ENCODE measurements at regions not wholly inside any gene's neighbourhood (a gene's known extent, or its start where the extent isn't known, plus 50 kb on each side); places are given as distances from the start of the nearest gene placed in this dataset.
A peak's percentile ranks its signal among the peaks of the same experiment; 100 is the strongest.
"Not testable (repeated sequence)": the region's sequence is repeated elsewhere in the genome, so short reads cannot be mapped to it uniquely, and the experiment has no call there.

DNA sequence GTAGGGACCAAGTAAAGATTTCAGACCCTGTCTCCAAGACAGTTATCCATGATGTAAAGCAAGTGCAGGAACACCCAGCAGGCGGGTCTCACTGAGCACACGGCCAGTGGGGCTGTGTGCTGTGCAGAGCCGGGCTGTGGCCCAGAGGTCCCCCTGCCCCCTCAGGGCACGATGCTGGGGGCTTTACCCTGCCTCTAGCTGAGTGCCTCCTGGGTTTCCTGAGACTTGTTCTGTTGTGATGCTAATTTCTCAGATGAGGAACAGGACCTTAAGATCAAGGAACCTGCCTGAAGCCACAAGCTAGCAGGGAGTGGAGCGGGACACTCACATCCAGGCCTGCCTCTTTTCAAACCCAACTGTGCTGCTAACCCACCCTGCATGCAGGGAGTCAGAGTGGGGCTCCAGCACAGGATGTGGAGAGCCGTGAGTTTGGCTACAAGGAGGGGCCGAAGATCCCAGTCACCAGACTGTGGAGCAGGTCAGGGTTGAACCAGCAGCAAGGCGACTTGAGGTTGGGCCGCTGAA, 76.1 kb upstream of the LYZL2 start:
- Mint-ChIP-seq H3K4me1 (peaks cover 12 to 61% (median 31%) of the 10 kb centered on the region in 4 donors), H3K27ac (peak overlapping the region; percentile 97 to 99 (median 98)), H3K4me3 (peak overlapping the region; percentile 91 to 95 (median 94)), H3K27me3 (no peaks in the 10 kb centered on the region), H3K9me3 (peaks cover 0 to 2% (median 0%) of the 10 kb centered on the region in 7 donors), H3K36me3 (peaks cover 4% of the 10 kb centered on the region)
- H3K9me3 ChIP-seq (ENCODE audit: control insufficient read depth in 2 of 2, low read length in 2 of 2), result no peaks in the 10 kb centered on the region
- DNase-seq (peak in 1 of 3 donors; percentile 55), ATAC-seq (ENCODE audit: low read depth in 2 of 2) (no peak)
- H3K36me3 ChIP-seq (ENCODE audit: control insufficient read depth, insufficient read depth, low read length), result no peaks in the 10 kb centered on the region
- H3K27me3 ChIP-seq (ENCODE audit: control insufficient read depth, insufficient read depth, low read length), result no peaks in the 10 kb centered on the region
- peak overlapping the region; percentile 86 for H3K4me3 ChIP-seq (ENCODE audit: low read depth, low read length)
- peak overlapping the region; percentile 89 for H3K27ac ChIP-seq (ENCODE audit: insufficient read depth, low read length, poor library complexity, severe bottlenecking)
- peaks cover 53% of the 10 kb centered on the region for H3K4me1 ChIP-seq (ENCODE audit: control insufficient read depth, insufficient read depth, low read length, poor library complexity, severe bottlenecking)

DNA sequence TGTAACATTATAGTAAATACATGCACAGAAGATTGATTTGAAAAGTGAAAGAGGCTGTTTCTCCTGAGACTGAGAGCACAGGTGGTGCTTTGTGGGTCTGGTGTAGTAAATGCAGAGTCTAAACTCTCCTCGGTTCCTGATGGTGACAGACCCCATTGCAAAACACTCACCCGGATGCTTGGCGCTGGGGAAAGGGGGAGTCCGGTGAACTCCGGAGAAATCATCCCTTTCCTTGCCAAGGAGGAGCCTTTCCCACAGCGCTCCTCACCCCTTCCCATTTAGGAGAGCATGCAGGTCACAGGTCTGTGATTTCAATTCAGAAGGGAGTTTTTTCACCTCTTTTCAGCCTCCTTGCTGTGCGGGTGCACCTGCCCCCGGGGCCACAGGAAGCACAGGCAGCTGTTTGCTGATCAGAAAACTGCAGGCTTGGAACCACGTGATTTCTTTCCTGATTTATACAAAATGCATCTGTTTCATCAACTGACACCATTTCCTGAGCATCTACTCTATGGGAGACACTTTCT, 75.6 kb upstream of the LYZL2 start:
- Histone ChIP-seq H3K27me3 (ENCODE audit: control insufficient read depth, insufficient read depth, low read length) (no peaks in the 10 kb centered on the region), H3K4me1 (ENCODE audit: control insufficient read depth, insufficient read depth, low read length, poor library complexity, severe bottlenecking) (peaks cover 58% of the 10 kb centered on the region), H3K36me3 (ENCODE audit: control insufficient read depth, insufficient read depth, low read length) (no peaks in the 10 kb centered on the region), H3K4me3 (ENCODE audit: low read depth, low read length) (peak overlapping the region; percentile 86), H3K9me3 (ENCODE audit: control insufficient read depth in 2 of 2, low read length in 2 of 2) (no peaks in the 10 kb centered on the region), H3K27ac (ENCODE audit: insufficient read depth, low read length, poor library complexity, severe bottlenecking) (peak overlapping the region; percentile 89)
- Mint-ChIP-seq H3K4me1 (peaks cover 12 to 66% (median 36%) of the 10 kb centered on the region in 4 donors), H3K4me3 (peak overlapping the region; percentile 91 to 95 (median 94)), H3K36me3 (peaks cover 4% of the 10 kb centered on the region), H3K27me3 (no peaks in the 10 kb centered on the region), H3K9me3 (peaks cover 0 to under 1% (median 0%) of the 10 kb centered on the region in 7 donors), H3K27ac (peak overlapping the region; percentile 97 to 99 (median 98))
- ATAC-seq (ENCODE audit: low read depth in 2 of 2) (peak; percentile 22 to 32), DNase-seq (peak in 2 of 3 donors; percentile 61 to 85)

DNA sequence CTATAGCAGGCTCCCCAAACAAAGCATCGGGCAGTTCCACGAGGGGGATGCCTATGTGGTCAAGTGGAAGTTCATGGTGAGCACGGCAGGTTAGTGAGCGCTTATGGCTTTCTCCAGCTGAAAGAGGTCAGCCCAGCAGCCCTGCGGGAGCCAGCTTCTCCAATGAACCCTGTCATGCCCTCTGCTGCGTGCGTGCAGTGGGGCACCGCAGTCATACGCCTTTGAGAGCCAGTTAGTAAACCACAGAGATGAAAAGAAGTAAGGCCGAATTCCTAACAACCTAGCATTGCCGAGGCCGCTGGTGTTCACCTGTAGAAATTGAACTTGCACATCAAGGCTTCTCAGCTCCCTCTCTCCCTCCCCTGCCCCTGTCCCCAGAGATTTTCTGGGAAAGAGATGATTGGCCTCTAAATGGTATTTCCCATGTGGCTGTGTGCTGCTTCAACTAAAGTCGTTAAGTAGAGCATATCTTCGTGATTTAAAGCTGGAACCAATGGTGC, 75.1 kb upstream of the LYZL2 start:
- H3K27me3 Mint-ChIP-seq; H3K36me3 Mint-ChIP-seq; H3K9me3 Mint-ChIP-seq; H3K9me3 ChIP-seq (ENCODE audit: control insufficient read depth in 2 of 2, low read length in 2 of 2); H3K27me3 ChIP-seq (ENCODE audit: control insufficient read depth, insufficient read depth, low read length); H3K36me3 ChIP-seq (ENCODE audit: control insufficient read depth, insufficient read depth, low read length): not testable (repeated sequence)
- peak overlapping the region; percentile 97 to 99 (median 98) for H3K27ac Mint-ChIP-seq
- H3K4me1 Mint-ChIP-seq, result peaks cover 13 to 71% (median 40%) of the 10 kb centered on the region in 4 donors
- Histone ChIP-seq H3K4me1 (ENCODE audit: control insufficient read depth, insufficient read depth, low read length, poor library complexity, severe bottlenecking) (peaks cover 64% of the 10 kb centered on the region), H3K4me3 (ENCODE audit: low read depth, low read length) (peak overlapping the region; percentile 86), H3K27ac (ENCODE audit: insufficient read depth, low read length, poor library complexity, severe bottlenecking) (peak overlapping the region; percentile 89)
- ATAC-seq (ENCODE audit: low read depth in 2 of 2) (peak; percentile 3 to 8), DNase-seq (peak in 2 of 3 donors; percentile 44 to 68)
- H3K4me3 Mint-ChIP-seq, result peak overlapping the region; percentile 91 to 95 (median 94)

DNA sequence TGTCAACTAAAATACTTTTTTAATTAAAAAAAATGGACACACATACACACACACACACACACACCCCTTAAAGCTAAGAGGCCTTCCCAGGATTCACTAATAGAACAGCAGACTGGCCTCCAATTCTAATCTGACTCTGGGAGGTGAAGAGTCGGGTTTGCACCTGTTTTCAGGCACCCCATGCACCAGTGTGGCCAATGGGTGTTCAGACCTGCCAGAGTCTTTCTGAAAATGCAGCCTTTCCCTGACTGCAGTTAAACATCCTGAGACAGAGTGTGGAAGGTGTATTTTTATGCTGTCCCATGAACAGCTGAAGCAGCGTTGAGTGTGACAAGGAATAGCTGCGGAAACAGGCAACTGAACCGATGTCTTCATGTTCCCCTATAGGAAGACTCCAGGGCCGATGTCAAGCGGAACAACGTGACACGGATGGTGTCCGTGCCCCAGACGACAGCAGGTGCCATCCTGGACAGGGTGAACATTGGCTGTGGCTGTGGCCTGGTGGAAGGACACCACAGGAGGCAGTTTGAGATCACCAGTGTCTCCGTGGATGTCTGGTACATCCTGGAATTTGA, 74.6 kb upstream of the LYZL2 start:
- Histone ChIP-seq H3K4me3 (ENCODE audit: low read depth, low read length) (peak overlapping the region; percentile 86), H3K27me3 (ENCODE audit: control insufficient read depth, insufficient read depth, low read length) (no peaks in the 10 kb centered on the region), H3K9me3 (ENCODE audit: control insufficient read depth in 2 of 2, low read length in 2 of 2) (no peaks in the 10 kb centered on the region), H3K36me3 (ENCODE audit: control insufficient read depth, insufficient read depth, low read length) (no peaks in the 10 kb centered on the region), H3K4me1 (ENCODE audit: control insufficient read depth, insufficient read depth, low read length, poor library complexity, severe bottlenecking) (peaks cover 68% of the 10 kb centered on the region), H3K27ac (ENCODE audit: insufficient read depth, low read length, poor library complexity, severe bottlenecking) (peak overlapping the region; percentile 89)
- no peaks in the 10 kb centered on the region for H3K9me3 Mint-ChIP-seq
- H3K4me1 Mint-ChIP-seq, result peaks cover 19 to 74% (median 44%) of the 10 kb centered on the region in 4 donors
- peaks cover under 1% of the 10 kb centered on the region for H3K36me3 Mint-ChIP-seq
- peak in 1 of 3 donors; percentile 62 for DNase-seq
- H3K4me3 Mint-ChIP-seq, result peak overlapping the region; percentile 91 to 95 (median 94)
- H3K27ac Mint-ChIP-seq, result peak overlapping the region; percentile 97 to 99 (median 98)
- H3K27me3 Mint-ChIP-seq, result no peaks in the 10 kb centered on the region
- no peak for ATAC-seq (ENCODE audit: low read depth in 2 of 2)

DNA sequence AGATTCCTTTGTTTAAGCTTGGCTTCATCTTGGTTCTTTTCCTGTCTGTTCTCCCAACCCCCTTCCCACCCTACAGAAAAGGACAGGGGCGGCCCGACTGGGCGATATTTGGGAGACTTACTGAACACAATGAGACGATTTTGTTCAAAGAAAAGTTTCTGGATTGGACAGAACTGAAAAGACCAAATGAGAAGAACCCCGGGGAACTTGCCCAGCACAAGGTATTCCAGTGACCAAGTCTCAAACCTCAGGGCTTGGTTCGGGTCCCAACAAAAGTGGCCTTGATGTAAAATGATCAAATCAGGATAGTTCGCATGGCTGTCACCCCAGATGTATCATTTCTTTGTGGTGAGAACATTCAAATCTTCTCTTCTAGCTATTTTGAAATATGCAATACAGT, 73.9 kb upstream of the LYZL2 start:
- not testable (repeated sequence) for H3K36me3 Mint-ChIP-seq; H3K27me3 ChIP-seq (ENCODE audit: control insufficient read depth, insufficient read depth, low read length); H3K36me3 ChIP-seq (ENCODE audit: control insufficient read depth, insufficient read depth, low read length); H3K9me3 Mint-ChIP-seq; DNase-seq; H3K9me3 ChIP-seq (ENCODE audit: control insufficient read depth in 2 of 2, low read length in 2 of 2); H3K27me3 Mint-ChIP-seq; ATAC-seq (ENCODE audit: low read depth in 2 of 2)
- peak overlapping the region; percentile 89 for H3K27ac ChIP-seq (ENCODE audit: insufficient read depth, low read length, poor library complexity, severe bottlenecking)
- peaks cover 71% of the 10 kb centered on the region for H3K4me1 ChIP-seq (ENCODE audit: control insufficient read depth, insufficient read depth, low read length, poor library complexity, severe bottlenecking)
- peak overlapping the region; percentile 91 to 95 (median 94) for H3K4me3 Mint-ChIP-seq
- peak overlapping the region; percentile 97 to 99 (median 98) for H3K27ac Mint-ChIP-seq
- H3K4me3 ChIP-seq (ENCODE audit: low read depth, low read length), result peak overlapping the region; percentile 86
- peaks cover 21 to 78% (median 44%) of the 10 kb centered on the region in 4 donors for H3K4me1 Mint-ChIP-seq

DNA sequence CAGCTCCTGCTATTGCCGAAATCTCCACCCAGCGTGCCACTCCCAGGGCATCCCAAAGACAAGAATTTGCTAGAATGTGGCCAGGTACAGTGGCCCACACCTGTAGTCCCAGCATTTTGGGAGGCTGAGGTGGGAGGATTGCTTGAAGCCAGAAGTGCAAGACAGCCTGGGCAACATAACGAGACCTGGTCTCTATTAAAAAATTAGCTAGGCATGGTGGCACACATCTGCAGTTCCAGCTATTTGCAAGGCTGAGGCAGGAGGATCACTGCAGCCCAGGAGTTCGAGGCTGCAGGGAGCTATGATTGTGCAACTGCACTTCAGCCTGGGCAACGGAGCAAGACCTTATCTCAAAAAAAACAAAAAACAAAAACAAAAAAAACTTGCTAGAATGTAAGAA, 73.3 kb upstream of the LYZL2 start:
- Histone ChIP-seq H3K9me3 (ENCODE audit: control insufficient read depth in 2 of 2, low read length in 2 of 2) (no peaks in the 10 kb centered on the region), H3K4me1 (ENCODE audit: control insufficient read depth, insufficient read depth, low read length, poor library complexity, severe bottlenecking) (peaks cover 75% of the 10 kb centered on the region), H3K27me3 (ENCODE audit: control insufficient read depth, insufficient read depth, low read length) (no peaks in the 10 kb centered on the region), H3K27ac (ENCODE audit: insufficient read depth, low read length, poor library complexity, severe bottlenecking) (peak overlapping the region; percentile 89), H3K36me3 (ENCODE audit: control insufficient read depth, insufficient read depth, low read length) (no peaks in the 10 kb centered on the region), H3K4me3 (ENCODE audit: low read depth, low read length) (peak overlapping the region; percentile 86)
- ATAC-seq (ENCODE audit: low read depth in 2 of 2) (no peak), DNase-seq (no peak)
- no peaks in the 10 kb centered on the region for H3K9me3 Mint-ChIP-seq
- peak overlapping the region; percentile 97 to 99 (median 98) for H3K27ac Mint-ChIP-seq
- peak overlapping the region; percentile 91 to 95 (median 94) for H3K4me3 Mint-ChIP-seq
- H3K4me1 Mint-ChIP-seq, result peaks cover 26 to 84% (median 50%) of the 10 kb centered on the region in 4 donors
- no peaks in the 10 kb centered on the region for H3K27me3 Mint-ChIP-seq
- H3K36me3 Mint-ChIP-seq, result no peaks in the 10 kb centered on the region

DNA sequence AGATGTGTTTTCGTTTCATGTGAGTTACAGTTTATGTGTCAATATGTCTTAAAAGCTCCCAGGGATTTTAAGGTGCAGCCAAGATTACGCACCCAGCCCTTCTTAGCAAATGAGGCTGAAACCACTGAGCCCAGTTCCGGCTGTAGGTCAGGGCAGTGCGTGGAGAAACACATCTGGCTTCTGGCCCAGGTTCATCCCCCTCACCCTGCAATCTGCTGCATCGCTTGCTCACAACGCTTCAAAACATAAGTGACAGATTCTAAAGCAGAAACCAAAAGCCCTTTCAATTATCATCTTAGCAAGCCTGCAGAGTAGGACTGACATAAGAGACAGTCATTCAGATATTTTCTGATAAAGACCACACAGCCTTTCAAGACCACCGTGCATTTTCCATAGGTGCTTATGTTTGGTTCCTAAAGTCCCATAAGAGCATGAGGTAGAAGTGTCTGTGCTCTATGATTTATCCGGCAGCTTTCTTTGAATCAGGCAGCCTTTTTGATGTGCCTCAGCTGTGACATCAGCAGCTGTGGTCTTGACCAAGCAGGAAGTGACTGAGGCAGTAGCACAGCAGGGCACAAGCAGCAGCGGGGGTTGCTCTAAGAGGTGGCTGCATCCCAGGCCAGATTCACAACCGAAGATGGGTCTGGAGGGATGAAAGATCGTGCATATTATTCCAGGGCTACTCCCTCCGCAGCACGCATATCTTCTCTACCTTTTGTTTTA, 72.1 kb upstream of the LYZL2 start:
- Histone ChIP-seq H3K4me3 (ENCODE audit: low read depth, low read length) (peak overlapping the region; percentile 86), H3K27ac (ENCODE audit: insufficient read depth, low read length, poor library complexity, severe bottlenecking) (peak overlapping the region; percentile 89), H3K36me3 (ENCODE audit: control insufficient read depth, insufficient read depth, low read length) (no peaks in the 10 kb centered on the region), H3K27me3 (ENCODE audit: control insufficient read depth, insufficient read depth, low read length) (no peaks in the 10 kb centered on the region), H3K4me1 (ENCODE audit: control insufficient read depth, insufficient read depth, low read length, poor library complexity, severe bottlenecking) (peaks cover 86% of the 10 kb centered on the region), H3K9me3 (ENCODE audit: control insufficient read depth in 2 of 2, low read length in 2 of 2) (no peaks in the 10 kb centered on the region)
- H3K27me3 Mint-ChIP-seq, result no peaks in the 10 kb centered on the region
- peak overlapping the region; percentile 97 to 99 (median 98) for H3K27ac Mint-ChIP-seq
- peaks cover 34 to 94% (median 58%) of the 10 kb centered on the region in 4 donors for H3K4me1 Mint-ChIP-seq
- peak overlapping the region; percentile 72 to 95 (median 94) for H3K4me3 Mint-ChIP-seq
- DNase-seq (peak; percentile 49 to 89 (median 78)), ATAC-seq (ENCODE audit: low read depth in 2 of 2) (peak; percentile 69 to 70)
- no peaks in the 10 kb centered on the region for H3K36me3 Mint-ChIP-seq
- no peaks in the 10 kb centered on the region for H3K9me3 Mint-ChIP-seq

All from CD4-positive, CD25-positive, alpha-beta regulatory T cell (primary cell).